NT2/D1 (cell line): ENCODE measurements at regions not wholly inside any gene's neighbourhood (a gene's known extent, or its start where the extent isn't known, plus 50 kb on each side); places are given as distances from the start of the nearest gene placed in this dataset.

Experiments
- DNase-seq: peaks from one replicate; pipeline ENCODE4 v3.0.0-alpha.2; 2011; ENCODE audit warnings: low read depth, low spot score
- H3K27me3 ChIP-seq: 2 replicates; pipeline ENCODE4 v1.6.0; 2011; ENCODE audit warnings: mild to moderate bottlenecking; ENCODE audit not compliant: insufficient read length, insufficient read depth
- H3K36me3 ChIP-seq: 2 replicates; pipeline ENCODE4 v1.6.1; 2011; ENCODE audit warnings: mild to moderate bottlenecking, low read length, mixed read lengths; ENCODE audit not compliant: insufficient read depth, insufficient read length
- H3K4me1 ChIP-seq: 2 replicates; pipeline ENCODE4 v1.5.1; 2011; ENCODE audit not compliant: insufficient read depth, insufficient read length
- H3K4me3 ChIP-seq: 2 replicates; pipeline ENCODE4 v1.5.1; 2011; ENCODE audit warnings: low read depth; ENCODE audit not compliant: insufficient read length
- H3K9ac ChIP-seq: 2 replicates; pipeline ENCODE4 v1.6.0; 2011; ENCODE audit warnings: low read depth; ENCODE audit not compliant: insufficient read length
- H3K9me3 ChIP-seq: 2 replicates; pipeline ENCODE4 v1.5.1; 2011; ENCODE audit warnings: mild to moderate bottlenecking, low read length; ENCODE audit not compliant: insufficient read depth
- SUZ12 ChIP-seq: IDR thresholded peaks from 2 replicates; pipeline ENCODE4 v1.6.1; 2011; ENCODE audit not compliant: insufficient read length, insufficient read depth; ENCODE audit errors: extremely low read depth
- YY1 ChIP-seq: IDR thresholded peaks from 2 replicates; pipeline ENCODE4 v1.6.1; 2011; ENCODE audit not compliant: insufficient read length, insufficient read depth
- ZNF274 ChIP-seq: IDR thresholded peaks from 2 replicates; pipeline ENCODE4 v1.6.1; 2011; ENCODE audit warnings: mild to moderate bottlenecking, low read depth, low read length

DNA sequence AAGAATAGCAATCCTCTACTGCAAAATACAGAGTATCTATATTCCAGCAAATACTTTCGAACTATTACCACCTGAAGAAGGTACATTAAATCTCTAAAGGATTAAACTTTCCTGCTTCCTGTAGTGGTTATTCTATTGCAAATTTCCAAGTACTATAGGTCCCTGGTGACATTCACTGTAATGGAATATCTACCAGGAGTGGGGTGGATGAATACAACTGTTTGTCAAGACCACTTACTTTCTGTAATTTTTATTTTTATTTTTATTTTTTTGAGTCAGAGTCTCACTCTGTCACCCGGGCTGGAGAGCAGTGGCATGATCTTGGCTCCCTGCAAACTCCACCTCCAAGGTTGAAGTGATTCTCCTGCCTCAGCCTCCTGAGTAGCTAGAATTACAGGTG is 389.5 kb downstream of the TMEM114 start:
- no peak for TF ChIP-seq SUZ12
- no peak for TF ChIP-seq YY1

DNA sequence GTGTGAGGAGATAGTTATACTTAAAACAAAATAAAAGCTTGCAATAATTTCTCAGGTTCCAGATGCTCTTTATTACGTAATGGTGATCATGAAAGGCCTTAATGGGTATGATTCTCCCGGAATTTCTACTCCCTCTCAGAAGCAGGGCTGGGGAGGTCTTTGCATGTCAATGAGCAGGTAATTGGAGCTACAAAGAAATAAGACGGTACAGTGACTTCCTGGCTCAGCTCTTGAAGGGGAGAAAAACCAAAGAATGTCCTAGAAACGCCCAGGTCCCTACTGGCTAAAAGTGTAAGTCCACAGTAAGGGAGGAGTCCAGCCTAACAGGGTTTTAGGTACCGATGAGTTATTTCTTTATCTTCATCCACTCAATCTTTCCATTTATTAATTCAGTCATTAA is 390.9 kb downstream of the TMEM114 start:
- DNase-seq: peak; percentile 27
- Histone ChIP-seq H3K4me1 (no peaks in the 10 kb centered on the region), H3K9ac (no peak overlapping the region), H3K4me3 (no peak overlapping the region), H3K27me3 (no peaks in the 10 kb centered on the region), H3K9me3 (no peaks in the 10 kb centered on the region; the same call in 1 of the 2 replicates), H3K36me3 (no peaks in the 10 kb centered on the region)
- no peak for TF ChIP-seq SUZ12

More for the DNA sequence above, 389.5 kb downstream of the TMEM114 start:
- Histone ChIP-seq H3K36me3 (no peaks in the 10 kb centered on the region), H3K27me3 (no peaks in the 10 kb centered on the region), H3K4me3 (no peak overlapping the region), H3K4me1 (no peaks in the 10 kb centered on the region), H3K9me3 (no peaks in the 10 kb centered on the region), H3K9ac (no peak overlapping the region)
- DNase-seq: no peak

DNA sequence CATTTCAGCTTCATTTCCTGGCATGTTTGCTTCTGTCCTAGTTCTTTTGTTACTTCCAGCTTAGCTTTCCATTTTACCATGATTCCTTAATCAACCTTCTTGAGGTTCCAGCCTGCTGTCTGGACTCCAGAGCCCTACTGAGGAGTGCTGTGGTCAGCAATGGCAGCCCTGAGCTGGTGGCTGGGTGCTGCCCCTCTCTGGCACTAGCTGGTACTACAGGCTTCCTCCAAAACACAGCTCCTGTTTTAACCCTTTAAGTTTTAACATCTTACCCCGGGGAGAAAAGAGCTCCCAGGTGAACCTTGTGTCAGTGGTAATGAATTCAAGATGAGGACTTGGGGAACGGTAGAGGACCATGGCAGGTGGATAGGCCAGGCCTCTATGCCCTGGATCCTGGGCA is 395.5 kb downstream of the TMEM114 start:
- no peaks in the 10 kb centered on the region for H3K4me1 ChIP-seq
- H3K36me3 ChIP-seq: no peaks in the 10 kb centered on the region
- no peak overlapping the region for H3K9ac ChIP-seq
- no peaks in the 10 kb centered on the region for H3K27me3 ChIP-seq
- peaks cover 14% of the 10 kb centered on the region for H3K9me3 ChIP-seq
- H3K4me3 ChIP-seq: no peak overlapping the region
- peak; percentile 57 for DNase-seq
- TF ChIP-seq ZNF274 (no peak), YY1 (no peak), SUZ12 (no peak)

DNA sequence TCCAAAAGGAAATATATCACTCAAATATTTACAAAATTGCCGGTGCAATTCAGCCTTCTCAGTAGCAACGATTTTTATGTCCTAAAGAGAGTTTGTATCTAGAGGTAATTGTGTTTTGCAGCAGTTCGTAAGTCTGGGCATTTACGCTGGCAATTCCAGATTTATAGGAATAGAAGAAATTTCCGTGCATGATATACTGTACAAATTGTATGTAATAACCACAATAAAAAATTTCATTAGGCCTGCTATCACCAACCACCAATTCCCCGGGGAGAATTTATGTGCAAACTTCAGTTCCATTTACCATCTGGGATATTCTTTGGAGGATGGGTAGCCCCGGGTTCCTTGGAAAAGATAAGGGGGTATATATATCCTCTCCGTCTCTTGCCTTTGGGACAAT is 401.5 kb downstream of the TMEM114 start:
- peaks cover 14% of the 10 kb centered on the region for H3K9me3 ChIP-seq
- no peaks in the 10 kb centered on the region for H3K36me3 ChIP-seq
- H3K9ac ChIP-seq: no peak overlapping the region
- H3K27me3 ChIP-seq: no peaks in the 10 kb centered on the region
- no peak overlapping the region for H3K4me3 ChIP-seq
- DNase-seq: no peak
- TF ChIP-seq SUZ12 (no peak), YY1 (no peak), ZNF274 (no peak)
- H3K4me1 ChIP-seq: no peaks in the 10 kb centered on the region

DNA sequence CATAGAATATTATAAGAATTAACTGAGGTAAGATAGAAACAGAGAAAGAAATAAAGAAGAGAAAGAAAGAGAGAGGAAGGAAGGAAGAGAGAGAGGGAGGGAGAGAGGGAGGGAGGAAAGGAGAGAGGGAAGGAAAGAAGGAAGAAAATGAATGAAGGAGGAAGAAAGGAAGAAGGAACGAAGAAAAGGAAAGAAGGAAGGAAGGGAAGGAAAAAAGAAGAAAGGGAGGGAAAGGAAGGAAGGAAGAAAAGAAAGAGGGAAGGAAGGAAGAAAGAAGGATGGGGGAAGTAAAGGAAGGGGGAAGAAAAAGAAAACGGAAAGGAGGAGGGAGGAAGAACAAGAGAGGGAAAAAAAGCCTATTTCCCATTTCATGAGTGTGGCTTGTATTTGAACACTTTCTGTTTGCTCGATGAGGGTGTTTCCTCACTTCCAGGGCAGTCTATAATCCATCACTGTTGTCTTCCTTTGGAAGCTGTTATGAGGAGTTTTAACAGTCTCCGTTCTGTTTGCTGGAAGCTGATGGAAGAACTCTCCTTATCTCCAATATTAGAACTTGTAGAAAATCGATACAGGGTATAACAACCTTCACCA is 402.4 kb downstream of the TMEM114 start:
- DNase-seq: no peak
- Histone ChIP-seq H3K4me1 (no peaks in the 10 kb centered on the region), H3K27me3 (no peaks in the 10 kb centered on the region), H3K9ac (no peak overlapping the region), H3K9me3 (peaks cover 10% of the 10 kb centered on the region), H3K4me3 (no peak overlapping the region), H3K36me3 (no peaks in the 10 kb centered on the region)
- TF ChIP-seq SUZ12: no peak
- TF ChIP-seq YY1: no peak
- TF ChIP-seq ZNF274: no peak

DNA sequence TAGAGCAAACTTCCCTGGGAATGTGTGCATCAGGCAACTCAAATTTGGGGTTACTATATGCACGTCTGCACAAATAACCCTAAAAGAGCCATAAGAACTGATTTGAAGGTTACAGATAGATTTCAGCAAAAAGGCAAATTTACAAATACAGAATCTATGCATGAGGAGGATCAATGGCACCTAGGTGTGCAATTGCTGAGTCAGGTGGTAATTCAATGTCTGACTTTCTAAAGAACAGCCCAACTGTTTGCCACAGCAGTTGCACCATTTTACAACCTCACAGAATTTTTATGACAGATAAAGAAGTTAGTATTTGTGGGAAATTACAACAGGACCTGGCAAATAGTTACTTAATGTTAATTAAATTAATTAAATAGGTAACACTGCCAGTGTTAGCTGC is 405.5 kb downstream of the TMEM114 start:
- no peak for DNase-seq
- no peak for TF ChIP-seq YY1
- TF ChIP-seq SUZ12: no peak
- TF ChIP-seq ZNF274: no peak
- Histone ChIP-seq H3K9ac (no peak overlapping the region), H3K4me3 (no peak overlapping the region), H3K27me3 (no peaks in the 10 kb centered on the region), H3K9me3 (no peaks in the 10 kb centered on the region), H3K36me3 (no peaks in the 10 kb centered on the region), H3K4me1 (peaks cover under 1% of the 10 kb centered on the region)

DNA sequence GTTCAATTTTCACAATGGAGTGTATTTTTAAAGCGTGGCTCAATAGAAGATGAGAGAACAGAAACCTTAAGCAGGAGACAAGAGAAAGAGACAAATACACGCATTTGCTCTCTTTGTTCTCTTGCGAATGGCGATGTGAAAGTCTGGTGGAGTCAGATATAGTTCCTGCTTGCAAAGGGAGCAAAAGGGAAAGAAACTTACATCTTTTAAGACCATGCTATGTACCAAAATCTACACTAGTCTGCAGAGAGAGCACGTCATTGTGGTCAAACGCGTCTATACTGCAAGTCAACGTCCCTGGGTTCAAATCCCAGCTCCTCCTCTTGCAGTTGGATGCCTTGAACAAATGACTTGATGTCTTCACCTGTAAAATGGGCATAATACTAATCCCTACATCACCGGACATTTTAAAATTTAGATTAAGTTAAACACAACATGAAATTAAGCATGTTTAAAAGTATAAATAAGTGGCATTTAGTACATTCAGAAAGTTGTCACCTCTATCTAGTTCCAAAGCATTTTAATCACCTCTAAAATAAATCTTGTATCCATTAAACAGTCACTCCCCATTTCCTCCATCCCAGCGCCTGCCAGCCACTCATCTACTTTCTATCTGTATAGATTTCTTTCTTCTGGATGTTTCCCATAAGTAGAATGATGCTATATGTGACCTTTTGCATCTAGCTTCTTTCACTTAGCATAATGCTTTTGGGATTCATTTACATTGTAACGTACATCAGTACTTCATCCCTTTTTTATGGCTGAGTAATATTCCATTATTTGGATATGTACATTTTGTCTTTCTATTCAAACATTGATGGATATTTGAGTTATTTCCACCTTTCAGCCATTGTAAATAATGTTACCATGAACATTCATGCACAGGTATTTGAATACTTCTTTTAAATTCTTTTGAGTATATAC is 406.9 kb downstream of the TMEM114 start:
- Histone ChIP-seq H3K27me3 (no peaks in the 10 kb centered on the region), H3K9me3 (no peaks in the 10 kb centered on the region), H3K36me3 (no peaks in the 10 kb centered on the region), H3K4me3 (no peak overlapping the region), H3K9ac (no peak overlapping the region), H3K4me1 (peaks cover 3% of the 10 kb centered on the region)
- no peak for TF ChIP-seq YY1
- TF ChIP-seq SUZ12: no peak
- TF ChIP-seq ZNF274: no peak
- DNase-seq: no peak
